Smooth muscle cell (in vitro differentiated cells): ENCODE measurements at regions not wholly inside any gene's neighbourhood (a gene's known extent, or its start where the extent isn't known, plus 50 kb on each side); places are given as distances from the start of the nearest gene placed in this dataset.

Experiments used
- DNase-seq: peaks from one replicate; lab custom pipeline; 2025; ENCODE audit not compliant: unreplicated experiment; lab: John Stamatoyannopoulos, UW
- H2AFZ ChIP-seq: fragments of 200-600 bp; sonication (generic); 2 replicates; pipeline ENCODE4 v1.6.0; 2016; ENCODE audit warnings: antibody characterized with exemption, low read depth, mild to moderate bottlenecking
- H3F3A ChIP-seq: fragments of 200-600 bp; sonication (generic); 2 replicates; pipeline ENCODE4 v1.6.0; 2017; ENCODE audit warnings: antibody characterized with exemption, low read depth
- H3K27ac ChIP-seq: fragments of 200-600 bp; sonication (generic); 2 replicates; pipeline ENCODE4 v1.5.1; 2016; ENCODE audit warnings: low read depth, mild to moderate bottlenecking
- H3K27me3 ChIP-seq: fragments of 200-600 bp; sonication (generic); 2 replicates; pipeline ENCODE4 v1.6.1; 2016; ENCODE audit warnings: low read depth, mild to moderate bottlenecking
- H3K36me3 ChIP-seq: fragments of 200-600 bp; sonication (generic); 2 replicates; pipeline ENCODE4 v1.5.1; 2016; ENCODE audit warnings: low read depth
- H3K4me1 ChIP-seq: fragments of 200-600 bp; sonication (generic); 2 replicates; pipeline ENCODE4 v1.5.1; 2016; ENCODE audit warnings: low read depth
- H3K4me2 ChIP-seq: fragments of 200-600 bp; sonication (generic); 2 replicates; pipeline ENCODE4 v1.6.0; 2016; ENCODE audit warnings: mild to moderate bottlenecking
- H3K4me3 ChIP-seq: fragments of 200-600 bp; sonication (generic); 2 replicates; pipeline ENCODE4 v1.5.1; 2016; ENCODE audit warnings: mild to moderate bottlenecking
- H3K79me2 ChIP-seq: fragments of 200-600 bp; sonication (generic); 2 replicates; pipeline ENCODE4 v1.6.0; 2016; ENCODE audit warnings: low read depth, mild to moderate bottlenecking
- H3K9ac ChIP-seq: fragments of 200-600 bp; sonication (generic); 2 replicates; pipeline ENCODE4 v1.6.0; 2016; ENCODE audit warnings: low read depth
- H3K9me3 ChIP-seq: fragments of 200-600 bp; sonication (generic); replicated peaks from 2 replicates; pipeline ENCODE4 v1.5.1; 2016; ENCODE audit warnings: low read depth
- H4K20me1 ChIP-seq: fragments of 200-600 bp; sonication (generic); 2 replicates; pipeline ENCODE4 v1.6.0; 2016; ENCODE audit warnings: low read depth
- CTCF ChIP-seq: fragments of 200-600 bp; sonication (generic); IDR thresholded peaks from 2 replicates; pipeline ENCODE4 v1.5.1; 2017; ENCODE audit warnings: borderline replicate concordance, mild to moderate bottlenecking, antibody characterized with exemption; ENCODE audit not compliant: insufficient read depth, poor library complexity, severe bottlenecking
- WGBS: methylation state at CpG from one replicate; pipeline ENCODE4 v1.1.7; 2016; ENCODE audit warnings: low lambda C conversion rate; 5-methylcytosine and 5-hydroxymethylcytosine counted together

DNA sequence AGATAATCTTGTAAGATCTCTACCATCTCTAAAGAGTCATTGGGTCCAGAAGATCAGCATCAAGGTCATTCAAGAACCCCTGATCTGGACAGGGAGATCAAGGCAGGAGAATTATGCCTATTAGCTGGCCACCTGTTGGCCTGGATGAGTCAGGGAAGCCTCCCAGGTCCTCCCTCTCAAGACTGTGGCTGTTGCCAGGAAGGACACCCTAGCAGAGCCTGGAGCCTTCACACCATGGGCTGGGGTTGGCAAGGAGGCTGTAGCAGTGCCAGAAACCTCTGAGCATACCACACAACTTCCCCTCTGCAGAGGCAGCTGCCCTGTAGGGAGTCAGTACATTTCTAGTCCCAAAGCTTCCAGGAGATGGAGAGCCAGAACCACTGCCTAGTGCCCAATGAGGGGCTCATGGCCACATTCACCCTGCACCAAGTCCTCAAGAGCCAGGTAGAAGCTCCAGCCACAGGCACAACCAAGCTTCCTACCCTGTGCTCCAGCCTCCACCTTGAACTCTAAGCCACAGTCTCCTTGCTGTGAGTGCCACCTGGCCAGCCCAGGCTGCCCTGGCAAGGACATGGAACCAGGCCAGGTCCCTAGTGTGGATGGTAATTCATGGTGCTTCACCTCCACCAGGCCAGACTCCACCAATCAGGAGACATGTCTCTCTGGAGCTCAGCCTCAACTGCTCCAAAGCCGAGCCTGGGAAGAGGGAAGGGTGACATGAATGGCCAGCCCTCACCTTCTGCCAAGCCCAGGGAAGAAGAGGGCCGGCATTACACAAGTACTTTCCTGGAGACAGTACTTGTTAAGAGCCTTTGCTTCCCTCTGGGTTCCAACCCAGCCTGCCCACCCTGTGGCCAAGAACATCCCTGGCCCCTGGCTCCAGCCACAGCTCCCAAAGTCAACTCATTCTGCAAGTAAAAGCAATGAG is 124.3 kb downstream of the BUD13 start:
- H3K4me3 ChIP-seq: no peak overlapping the region
- no peaks in the 10 kb centered on the region for H3F3A ChIP-seq
- no peaks in the 10 kb centered on the region for H4K20me1 ChIP-seq
- H3K4me2 ChIP-seq: no peak overlapping the region
- TF ChIP-seq CTCF: no peak
- H3K79me2 ChIP-seq: no peaks in the 10 kb centered on the region
- H3K9me3 ChIP-seq: no peaks in the 10 kb centered on the region
- H3K27me3 ChIP-seq: peaks cover 10% of the 10 kb centered on the region
- H3K4me1 ChIP-seq: no peaks in the 10 kb centered on the region
- no peak overlapping the region for H3K9ac ChIP-seq
- no peak for DNase-seq
- WGBS: 95% methylated on average over 2 of the region's 2 CpGs
- no peak overlapping the region for H3K27ac ChIP-seq
- H3K36me3 ChIP-seq: no peaks in the 10 kb centered on the region
- H2AFZ ChIP-seq: no peak overlapping the region

DNA sequence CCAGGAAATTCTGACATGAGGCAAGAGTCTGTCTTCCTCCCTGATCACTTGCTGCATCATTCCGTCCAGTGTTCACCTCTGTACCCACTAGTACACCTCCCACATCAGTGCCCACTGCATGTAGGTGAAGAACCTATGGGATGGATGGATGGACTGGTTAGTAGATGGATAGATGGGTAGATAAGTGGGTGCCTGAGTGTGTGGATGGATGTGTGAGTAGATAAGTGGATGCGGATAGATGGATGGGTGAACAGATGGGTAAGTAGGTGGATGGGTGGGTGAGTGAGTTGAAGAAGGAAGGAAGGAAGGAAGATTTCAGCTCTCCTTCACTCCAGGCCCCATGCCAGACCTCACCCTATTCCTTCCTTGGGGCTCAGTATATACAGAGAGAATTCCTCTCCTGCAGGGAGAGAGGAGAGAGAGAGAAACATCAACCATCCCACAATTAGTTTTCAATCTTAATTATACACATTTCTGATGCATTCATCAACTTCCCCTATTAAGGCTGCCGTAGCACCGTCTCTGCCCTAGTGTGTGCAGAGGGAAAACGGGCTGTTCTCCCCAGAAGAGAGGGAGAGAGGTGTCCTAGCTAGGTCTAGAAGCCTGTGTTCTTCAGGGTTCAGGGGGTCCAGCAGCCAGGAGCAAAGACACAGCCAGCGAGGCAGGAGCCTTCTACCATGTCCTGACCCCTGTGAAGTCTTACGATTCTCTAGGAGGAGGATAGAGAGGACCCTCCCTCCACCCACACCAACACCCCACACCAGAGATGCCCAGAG is 125.3 kb downstream of the BUD13 start:
- H3K9ac ChIP-seq: no peak overlapping the region
- TF ChIP-seq CTCF: no peak
- no peaks in the 10 kb centered on the region for H3F3A ChIP-seq
- H3K4me3 ChIP-seq: no peak overlapping the region
- H3K9me3 ChIP-seq: no peaks in the 10 kb centered on the region
- 88% methylated on average over 7 of the region's 7 CpGs for WGBS
- H3K27me3 ChIP-seq: peaks cover 10% of the 10 kb centered on the region
- no peak overlapping the region for H2AFZ ChIP-seq
- H3K79me2 ChIP-seq: no peaks in the 10 kb centered on the region
- no peak overlapping the region for H3K4me2 ChIP-seq
- no peak overlapping the region for H3K27ac ChIP-seq
- no peaks in the 10 kb centered on the region for H4K20me1 ChIP-seq
- no peak for DNase-seq
- H3K36me3 ChIP-seq: no peaks in the 10 kb centered on the region
- no peaks in the 10 kb centered on the region for H3K4me1 ChIP-seq

GRCh38 chr11:116646191-116646590 is 126.6 kb downstream of the BUD13 start:
- 81% methylated on average over 3 of the region's 3 CpGs for WGBS
- TF ChIP-seq CTCF: no peak
- Histone ChIP-seq H3K4me1 (no peaks in the 10 kb centered on the region), H4K20me1 (no peaks in the 10 kb centered on the region), H3K4me2 (no peak overlapping the region), H3K9ac (no peak overlapping the region), H3K36me3 (no peaks in the 10 kb centered on the region), H3K27ac (no peak overlapping the region), H3K27me3 (peaks cover 10% of the 10 kb centered on the region), H3K79me2 (no peaks in the 10 kb centered on the region), H3K9me3 (no peaks in the 10 kb centered on the region), H3K4me3 (no peak overlapping the region), H2AFZ (no peak overlapping the region), H3F3A (no peaks in the 10 kb centered on the region)
- no peak for DNase-seq
